HG02678 (cell line): ENCODE measurements at regions not wholly inside any gene's neighbourhood (a gene's known extent, or its start where the extent isn't known, plus 50 kb on each side); places are given as distances from the start of the nearest gene placed in this dataset.

Source experiments
- ATAC-seq: cut with Tn5 transposase; IDR thresholded peaks from one replicate; pipeline ENCODE4 v1.9.1; 2021; ENCODE audit warnings: mild to moderate bottlenecking, moderate library complexity; ENCODE audit not compliant: unreplicated experiment

DNA sequence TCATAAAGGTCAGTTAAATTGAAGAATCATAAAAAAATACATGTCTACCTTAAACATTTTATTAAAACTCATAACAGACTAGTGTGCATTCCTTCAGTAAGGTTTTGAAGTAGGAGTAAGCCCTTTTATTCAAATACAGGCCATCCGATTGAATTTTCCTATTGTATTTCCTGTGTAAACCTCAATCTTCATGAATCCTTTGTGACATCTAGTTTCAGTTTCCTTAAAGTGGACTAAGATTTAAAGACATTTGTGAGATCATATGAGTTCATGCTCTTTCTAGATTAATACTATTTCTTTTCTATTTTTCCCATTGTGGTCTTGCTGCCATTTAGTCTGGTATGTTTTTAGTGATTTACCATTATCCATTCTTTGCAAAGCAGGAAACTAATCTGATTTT is 644.7 kb upstream of the BOD1L1 start:
- no peak for ATAC-seq

DNA sequence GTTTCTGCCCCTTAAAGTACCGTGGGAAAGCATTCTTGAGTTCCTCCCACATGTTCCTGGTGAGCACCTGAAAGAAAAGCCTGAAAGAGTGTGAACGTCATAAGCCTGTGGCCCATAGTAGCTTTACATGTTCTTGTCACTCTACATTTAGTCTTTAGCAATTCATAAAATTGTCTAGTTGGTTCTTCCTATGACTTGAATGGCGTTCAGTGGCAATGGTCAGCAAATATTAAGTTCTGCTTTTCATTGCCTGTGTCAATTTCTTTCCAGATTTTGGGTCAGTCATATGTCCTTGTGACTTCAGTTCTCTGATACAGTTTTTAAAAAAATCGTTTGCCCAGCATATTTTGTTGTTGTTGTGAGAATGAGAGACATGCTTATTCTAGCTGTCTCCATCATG is 650.0 kb upstream of the BOD1L1 start:
- ATAC-seq, result no peak

DNA sequence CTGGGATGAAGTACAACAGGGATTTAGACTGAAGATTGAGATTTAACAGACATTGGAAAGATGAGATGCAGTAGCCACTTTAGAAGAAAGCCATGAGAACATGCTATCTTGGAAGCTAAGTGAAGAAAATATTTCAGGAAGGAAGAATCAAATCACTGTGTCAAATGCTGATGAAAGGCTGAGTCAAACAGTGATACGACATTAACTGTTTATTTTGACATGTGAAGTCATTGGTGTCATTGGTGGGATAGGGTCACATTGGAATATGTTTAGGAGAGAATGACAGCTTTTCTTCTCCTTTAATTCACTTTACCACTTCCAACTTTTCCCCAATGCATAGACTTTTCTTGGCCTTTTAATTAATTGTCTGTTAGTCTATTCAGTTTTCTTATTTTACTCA is 653.0 kb upstream of the BOD1L1 start:
- ATAC-seq, result no peak

DNA sequence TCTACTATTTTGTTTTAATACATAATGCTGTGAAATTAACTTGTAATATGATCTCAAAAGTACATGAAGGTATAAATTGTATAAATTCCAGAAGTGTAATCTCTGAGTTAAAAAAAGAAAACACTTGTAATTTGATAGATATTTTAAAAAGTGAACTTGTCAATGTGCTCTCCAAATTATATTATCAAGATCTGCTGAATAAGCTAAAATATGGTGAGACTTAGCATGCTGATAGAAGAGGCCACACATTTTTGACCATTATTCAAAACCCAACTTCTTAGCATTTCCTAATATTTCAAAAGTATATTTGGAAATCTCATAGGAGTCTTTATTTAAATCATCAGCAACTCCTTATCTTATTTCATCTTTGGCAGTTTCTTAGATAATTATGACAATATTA is 657.1 kb upstream of the BOD1L1 start:
- no peak for ATAC-seq

DNA sequence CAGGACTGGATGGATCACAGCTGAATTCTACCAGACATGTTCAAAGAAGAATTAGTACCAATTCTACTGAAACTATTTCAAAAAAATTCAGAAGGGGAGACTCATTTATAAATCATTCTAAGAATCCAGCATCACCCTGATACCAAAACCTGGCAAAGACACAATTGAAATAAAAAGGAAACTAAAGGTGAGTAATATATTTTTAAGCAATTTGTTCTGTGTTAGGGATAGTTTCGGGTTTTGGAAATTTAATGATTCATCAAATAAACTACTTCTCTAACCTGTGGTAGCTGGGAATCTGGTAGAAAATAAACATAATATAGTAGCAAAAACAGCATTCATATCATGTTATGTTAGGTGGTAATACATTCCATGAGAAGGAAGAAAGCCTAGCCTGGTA is 662.2 kb upstream of the BOD1L1 start:
- ATAC-seq, result no peak

DNA sequence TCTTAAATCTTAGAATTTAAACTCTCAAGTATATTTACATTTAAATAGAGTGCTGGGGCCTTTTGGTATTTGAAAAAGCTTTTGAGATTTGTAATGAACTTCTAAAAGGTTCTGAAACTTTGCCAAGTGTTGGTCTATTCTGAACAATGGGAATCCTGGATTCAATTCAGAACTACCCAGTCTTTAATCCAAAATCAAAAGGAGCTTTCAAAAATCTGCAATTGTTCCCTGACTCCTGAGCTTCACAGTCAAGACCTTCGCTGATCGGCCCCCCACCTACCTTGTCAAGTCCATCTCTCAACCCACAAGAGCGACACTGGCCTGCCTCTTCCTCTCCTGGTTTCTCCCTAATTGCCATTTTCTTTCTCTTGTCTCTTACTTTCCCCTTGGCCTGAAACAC is 666.1 kb upstream of the BOD1L1 start:
- no peak for ATAC-seq

DNA sequence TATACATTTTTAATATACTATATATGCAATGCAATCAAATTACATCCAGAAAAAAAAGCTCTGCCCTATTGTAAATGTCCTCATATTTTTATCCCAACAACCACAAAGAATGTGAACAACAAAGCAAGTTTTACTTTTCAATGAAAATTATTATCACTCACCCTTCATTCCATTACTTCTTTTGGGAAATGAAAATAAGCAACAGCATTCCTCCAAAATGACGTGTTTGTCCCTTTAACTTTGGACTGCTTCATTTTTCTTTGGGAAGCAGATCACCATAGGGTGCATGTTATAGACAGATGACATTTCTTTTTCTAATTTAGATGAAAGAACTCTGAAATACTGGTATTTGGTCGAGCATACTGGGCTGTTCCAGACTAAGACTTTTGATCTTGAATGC is 667.1 kb upstream of the BOD1L1 start:
- ATAC-seq, result no peak

DNA sequence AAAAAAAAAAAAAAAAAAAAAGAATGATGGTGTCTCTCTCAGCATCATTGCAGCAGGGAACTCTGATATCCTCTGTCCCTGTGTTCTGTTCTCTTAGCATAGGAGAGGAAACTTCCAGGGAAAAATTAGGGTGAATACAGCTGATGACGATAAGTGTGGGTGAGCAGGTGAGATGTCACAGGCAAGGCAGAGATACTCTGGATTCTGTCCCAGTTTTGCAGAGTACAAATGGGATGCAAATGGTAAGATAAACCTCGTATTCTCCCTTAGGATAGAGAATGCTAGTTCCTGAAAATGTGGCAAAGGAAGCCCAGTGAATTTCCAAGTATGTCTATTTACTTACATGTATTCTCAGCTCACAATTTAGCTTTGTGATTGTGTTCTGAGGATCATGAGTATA is 671.6 kb upstream of the BOD1L1 start:
- no peak for ATAC-seq

DNA sequence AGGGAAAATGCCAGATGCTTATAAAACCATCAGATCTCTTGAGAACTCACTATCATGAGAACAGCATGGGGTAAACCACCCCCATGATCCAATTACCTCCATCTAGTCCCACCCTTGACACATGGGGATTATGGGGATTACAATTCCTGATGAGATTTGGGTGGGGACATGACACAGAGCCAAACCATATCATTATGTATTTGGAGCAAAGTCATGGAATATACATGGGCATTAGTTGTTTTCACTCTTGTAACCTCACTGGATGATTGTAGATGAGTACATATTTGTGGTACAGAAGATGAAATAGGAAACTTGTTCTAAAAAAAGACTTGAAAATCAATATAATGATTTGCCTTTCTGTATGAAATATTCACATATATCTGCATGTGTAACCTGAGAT is 674.5 kb upstream of the BOD1L1 start:
- ATAC-seq, result no peak

DNA sequence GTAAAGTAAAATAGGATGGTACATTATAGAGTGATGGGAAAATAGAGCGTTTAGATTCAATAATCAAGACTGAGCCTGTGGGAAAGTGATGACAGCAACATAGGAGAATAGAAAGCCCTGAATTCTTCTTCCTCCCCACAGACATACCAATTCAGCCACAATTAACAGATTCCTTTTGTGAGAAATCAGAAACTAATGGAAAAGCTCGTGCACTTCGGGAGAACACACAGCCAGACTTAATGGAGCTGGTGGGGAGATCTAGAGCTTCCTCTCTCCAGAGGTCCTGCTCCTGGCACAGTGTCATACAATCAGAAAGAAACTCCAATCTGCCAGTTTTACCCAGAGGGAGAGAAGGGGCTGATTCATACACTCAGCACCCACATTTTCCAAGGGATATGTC is 676.3 kb upstream of the BOD1L1 start:
- no peak for ATAC-seq

DNA sequence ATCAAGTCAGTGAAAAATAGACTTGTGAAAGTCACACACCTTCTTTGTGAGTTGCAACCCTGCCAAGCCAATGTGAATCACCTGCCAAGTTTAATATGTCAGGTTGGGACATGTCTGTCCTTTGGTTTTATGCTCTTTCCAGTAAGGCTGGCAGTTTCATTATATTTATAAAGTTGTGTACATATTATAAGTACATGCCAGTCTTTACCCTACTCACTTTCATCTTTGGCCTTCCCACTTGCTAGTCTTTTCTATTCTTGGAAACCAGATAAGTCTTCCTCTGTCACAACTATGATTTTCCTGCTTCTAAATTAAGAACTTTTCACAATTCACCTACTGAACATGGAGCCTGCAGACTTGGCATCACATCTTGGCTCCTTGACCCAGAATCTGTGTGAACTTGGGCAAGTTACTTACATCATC is 680.7 kb upstream of the BOD1L1 start:
- no peak for ATAC-seq

DNA sequence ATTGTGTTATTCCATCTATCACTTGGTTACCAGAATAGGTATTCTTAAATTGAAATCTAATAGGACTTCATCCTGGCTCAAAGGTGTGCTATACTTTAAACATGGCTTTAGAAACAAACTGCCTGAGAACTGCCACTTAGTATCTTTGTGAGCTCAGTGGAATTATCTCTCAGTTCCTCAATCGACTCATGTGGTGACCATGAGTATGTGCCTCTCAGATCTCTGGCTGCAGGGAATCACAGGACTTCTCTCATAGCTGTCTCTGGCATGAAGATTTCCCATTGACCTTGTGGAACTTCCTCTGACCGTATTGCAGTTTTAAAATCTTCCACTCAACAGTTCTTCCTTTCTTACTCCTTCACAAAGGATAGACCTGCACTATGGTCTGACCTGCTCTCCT is 681.9 kb upstream of the BOD1L1 start:
- no peak for ATAC-seq

DNA sequence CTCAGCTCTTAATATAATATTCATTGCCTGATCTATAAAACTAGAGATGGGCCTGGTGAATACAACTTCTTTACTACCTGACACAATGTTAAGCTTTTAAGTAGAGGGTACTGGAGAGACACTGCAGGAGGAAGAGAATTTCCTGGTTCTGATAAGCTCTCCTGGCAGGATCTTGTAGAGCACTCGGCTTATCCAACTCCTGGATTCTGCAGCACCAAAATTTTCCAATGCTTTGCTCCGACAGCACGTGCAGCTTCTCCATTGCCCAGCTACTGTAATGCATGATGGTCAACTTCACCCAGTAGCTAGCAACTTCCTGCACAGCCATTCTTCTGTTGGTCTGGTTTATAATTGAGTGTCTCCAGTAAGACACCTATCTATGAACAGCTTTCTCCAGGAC is 686.2 kb upstream of the BOD1L1 start:
- no peak for ATAC-seq

DNA sequence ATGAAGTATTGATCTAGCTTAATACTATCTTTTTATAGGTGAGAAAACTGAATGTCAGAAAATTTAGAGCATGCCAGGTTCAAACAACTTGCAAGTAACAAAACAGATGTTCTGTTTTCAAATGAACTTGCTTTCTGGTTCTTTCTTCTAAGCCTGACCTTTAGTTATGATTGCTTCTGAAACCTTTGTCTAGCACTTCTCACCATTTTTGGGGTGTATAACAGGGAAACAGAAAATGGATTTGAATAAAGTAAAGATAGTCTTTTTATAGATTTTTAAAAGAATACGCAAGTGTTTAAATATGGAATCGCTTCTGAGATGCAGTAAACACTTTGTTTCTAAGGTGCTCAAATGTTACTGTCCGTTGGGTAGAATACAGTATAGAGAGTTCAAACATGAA is 687.2 kb upstream of the CPEB2 start:
- ATAC-seq, result no peak

DNA sequence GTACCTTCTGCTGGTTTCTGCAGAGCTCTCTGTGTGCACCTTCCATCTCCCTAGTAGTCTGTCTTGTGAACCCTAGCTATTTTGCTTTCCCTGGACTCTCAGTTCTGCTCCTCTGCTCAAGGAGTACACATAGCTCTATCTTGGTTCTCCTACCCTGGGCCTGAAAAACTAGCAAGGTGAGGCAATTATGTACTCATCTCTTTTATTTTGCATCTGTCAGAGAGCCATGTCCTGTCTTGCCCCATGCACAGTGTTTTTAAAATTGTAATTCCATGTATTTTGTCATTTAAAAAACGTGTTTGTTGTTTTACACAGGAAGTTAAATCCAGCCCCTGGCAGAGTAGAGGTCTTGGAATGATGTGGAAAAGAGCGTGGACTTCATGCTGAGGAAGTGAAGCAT is 684.9 kb upstream of the CPEB2 start:
- ATAC-seq, result no peak

DNA sequence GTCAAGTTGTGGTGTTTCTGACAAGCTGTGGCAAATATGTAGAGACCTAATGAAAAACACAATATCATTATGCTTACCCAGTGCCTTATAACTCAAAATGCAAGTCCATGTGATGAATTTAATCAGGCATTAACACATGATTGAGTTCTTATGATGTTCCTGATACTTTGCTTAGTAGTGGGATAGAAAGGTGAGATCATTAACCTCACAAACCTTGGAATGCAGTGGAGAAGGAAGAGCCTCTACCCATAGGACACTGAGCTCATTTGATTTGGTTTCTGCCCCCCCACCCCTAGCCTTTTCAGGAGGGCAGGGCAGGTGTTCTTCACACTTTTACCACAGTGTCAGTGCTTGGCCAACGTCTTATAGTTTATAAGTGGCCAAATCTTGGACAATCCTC is 683.6 kb upstream of the CPEB2 start:
- no peak for ATAC-seq

DNA sequence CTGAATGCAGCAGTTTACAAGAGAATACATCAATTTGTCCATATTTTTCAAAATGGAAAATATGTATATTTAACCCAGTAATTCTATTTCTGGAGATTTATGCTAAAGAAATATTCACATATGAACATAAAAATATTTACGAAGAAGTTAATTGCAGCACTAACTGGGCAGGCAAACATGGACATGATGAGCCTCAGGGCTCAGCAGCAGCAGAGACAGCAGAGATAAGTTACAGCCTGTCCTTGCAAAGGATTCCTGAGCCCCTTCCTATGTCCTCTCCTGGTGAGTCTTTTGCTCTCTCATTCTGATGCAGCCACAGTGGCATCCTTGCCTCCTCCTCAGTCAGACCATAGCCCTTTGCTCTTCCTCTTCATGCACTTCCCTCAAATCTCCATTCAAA is 680.6 kb upstream of the CPEB2 start:
- no peak for ATAC-seq

DNA sequence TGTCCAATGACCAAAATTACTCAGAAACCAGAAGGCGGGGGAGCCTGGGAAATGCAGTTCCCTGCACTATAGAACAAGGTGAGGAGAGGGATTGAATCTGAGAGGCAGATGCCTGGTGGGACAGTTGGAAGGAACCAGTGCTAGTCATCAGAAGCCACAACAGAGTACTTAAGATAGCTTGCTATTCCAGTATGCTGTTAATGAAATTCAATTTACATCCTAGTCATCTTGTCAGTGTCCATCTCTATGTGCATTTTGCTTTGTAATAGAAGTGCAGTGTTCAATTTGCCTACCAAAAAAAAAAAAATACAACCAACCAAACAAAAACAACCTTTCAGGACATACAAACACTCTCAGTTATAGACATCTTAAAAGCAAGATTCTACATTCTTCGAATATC is 679.1 kb upstream of the CPEB2 start:
- ATAC-seq, result no peak

DNA sequence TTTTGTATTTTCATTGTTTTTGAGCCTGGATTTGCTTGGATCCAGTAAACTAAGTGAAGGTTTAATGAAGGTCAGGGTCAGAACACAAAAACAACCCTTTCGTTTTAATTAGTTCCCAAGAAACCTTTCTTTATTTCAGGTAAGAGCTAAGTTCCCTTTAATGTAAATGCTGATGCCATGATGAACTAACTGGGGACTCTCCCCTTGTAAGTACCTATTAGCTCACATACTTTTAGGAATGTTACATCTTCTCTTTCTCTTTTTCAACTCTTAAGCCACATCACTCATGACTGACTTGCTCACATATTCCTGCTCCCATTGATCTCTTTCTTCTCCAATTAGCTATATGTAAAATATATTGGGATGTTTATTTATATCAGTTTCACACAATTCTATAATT is 673.1 kb upstream of the CPEB2 start:
- no peak for ATAC-seq

DNA sequence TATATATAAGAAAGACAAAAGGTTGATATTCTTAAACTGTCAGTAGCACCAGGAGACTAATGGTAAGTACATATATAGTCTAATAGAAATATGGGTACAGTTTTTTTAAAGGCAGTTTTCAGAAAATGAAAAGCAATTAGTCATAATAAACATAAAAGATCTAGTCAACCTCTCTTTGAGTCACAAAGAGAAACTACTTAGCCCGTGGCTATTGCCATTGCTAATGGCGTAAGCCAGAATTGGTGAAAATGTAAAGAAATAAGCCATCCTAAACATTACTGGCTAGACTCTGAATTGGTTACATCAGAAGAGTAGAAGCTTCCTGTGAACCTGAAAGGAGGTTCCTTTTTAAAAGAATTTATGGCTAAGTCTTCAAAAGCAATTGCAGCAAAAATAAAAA is 668.7 kb upstream of the CPEB2 start:
- no peak for ATAC-seq

DNA sequence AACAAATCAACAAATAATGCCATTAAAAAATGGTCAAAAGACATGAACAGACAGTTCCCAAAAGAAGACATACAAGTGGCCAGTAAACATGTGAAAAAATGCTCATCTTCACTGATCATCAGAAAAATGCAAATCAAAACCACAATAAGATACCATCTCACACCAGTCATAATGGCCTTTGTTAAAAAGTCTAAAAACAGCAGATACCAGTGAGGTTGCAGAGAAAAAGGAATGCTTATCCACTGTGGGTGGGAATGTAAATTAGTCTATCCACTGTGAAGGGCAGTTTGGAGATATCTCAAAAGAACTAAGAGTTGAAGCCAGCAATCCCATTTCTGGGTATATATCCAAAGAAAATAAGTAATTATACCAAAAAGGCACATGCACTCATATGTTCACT is 668.1 kb upstream of the CPEB2 start:
- no peak for ATAC-seq

DNA sequence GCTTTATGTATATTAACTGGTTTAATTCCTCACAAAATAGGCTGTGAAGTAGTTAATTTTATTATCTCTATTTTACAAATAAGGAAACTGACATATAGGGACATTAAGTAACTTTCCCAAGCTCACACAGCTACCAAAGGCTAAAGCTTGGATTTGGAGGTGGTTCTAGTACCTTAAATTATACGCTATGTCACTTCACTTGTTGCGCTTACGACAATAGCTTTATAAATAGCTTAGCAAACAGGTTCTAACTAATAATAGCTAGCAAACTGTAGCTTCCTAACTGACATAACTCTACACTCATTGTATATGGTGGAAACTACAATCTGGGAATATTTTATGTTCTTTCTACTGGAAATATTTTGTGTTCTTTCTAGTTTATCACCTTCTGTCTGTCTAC is 666.4 kb upstream of the CPEB2 start:
- ATAC-seq, result no peak

DNA sequence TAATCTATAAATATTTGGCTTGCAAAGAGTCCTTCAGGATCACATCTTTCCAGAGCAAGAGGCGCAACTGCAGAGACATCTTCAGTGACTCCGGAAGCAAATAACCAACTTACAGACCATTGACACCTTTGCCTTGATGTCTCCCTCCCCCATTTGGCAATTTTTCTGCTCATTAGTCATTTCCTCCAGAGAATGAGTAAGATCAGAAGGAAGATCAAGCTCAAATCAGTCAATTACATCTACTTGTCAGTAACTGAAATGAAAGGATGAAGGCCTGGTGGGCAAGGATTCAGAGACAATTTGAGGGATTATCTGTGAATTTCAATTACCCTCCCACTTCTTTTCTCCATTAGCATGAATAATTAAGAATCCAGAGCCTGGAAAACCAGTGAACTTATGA is 665.6 kb upstream of the CPEB2 start:
- ATAC-seq, result no peak

DNA sequence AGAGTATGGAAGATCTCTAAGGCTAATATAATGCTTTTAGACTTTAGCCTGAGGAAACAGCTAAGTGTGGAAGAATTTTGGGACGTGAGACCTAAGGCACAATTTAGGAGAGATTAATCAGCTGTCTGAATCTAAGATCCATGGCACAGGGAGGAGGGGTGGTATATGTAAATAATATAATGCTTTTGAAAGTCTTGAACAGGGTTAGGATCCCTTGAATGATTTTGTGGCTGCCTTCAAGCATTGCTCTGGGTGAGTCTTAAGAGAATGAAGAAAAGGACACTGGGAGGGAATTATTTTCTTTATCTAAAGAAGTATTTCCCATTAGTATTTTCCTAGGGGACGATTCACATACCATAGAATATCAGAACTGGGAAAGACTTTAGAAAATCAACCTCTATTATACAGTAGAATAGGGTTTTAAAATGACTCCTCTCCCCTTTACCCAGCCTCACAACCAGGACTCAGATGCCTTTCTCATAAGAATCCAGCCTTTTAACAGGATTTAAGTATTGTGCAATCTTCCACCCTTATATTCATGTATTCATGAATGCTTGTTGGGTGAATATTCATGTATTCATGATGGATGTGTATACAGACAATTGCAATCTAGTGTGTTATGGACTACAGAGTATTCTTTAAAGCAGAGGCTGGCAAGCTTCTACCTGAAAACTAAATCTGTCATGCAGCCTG is 664.2 kb upstream of the CPEB2 start:
- ATAC-seq, result no peak
